ENCODE measurements at regions not wholly inside any gene's neighbourhood (a gene's known extent, or its start where the extent isn't known, plus 50 kb on each side); places are given as distances from the start of the nearest gene placed in this dataset.

- H3K27ac ChIP-seq (ENCODE audit: low read depth, low read length) = peak overlapping the region; percentile 58
- peak overlapping the region; percentile 10 for H3K4me3 ChIP-seq (ENCODE audit: low read depth, low read length)
- peak in 1 of 6 donors; percentile 75 for DNase-seq (ENCODE audit: low read depth in 4 of 6, low spot score in 6 of 6)
- H3K27me3 ChIP-seq (ENCODE audit: control insufficient read depth, insufficient read depth, low read length) = peaks cover 7% of the 10 kb centered on the region
- WGBS (ENCODE audit: insufficient coverage) = 42% methylated on average over 15 of the region's 19 CpGs
- no peaks in the 10 kb centered on the region for H3K9me3 ChIP-seq (ENCODE audit: control insufficient read depth, insufficient read depth, low read length)
- no peaks in the 10 kb centered on the region for H3K36me3 ChIP-seq (ENCODE audit: control insufficient read depth, insufficient read depth, low read length)
- H3K4me1 ChIP-seq (ENCODE audit: control insufficient read depth, insufficient read depth, low read length) = peaks cover 5% of the 10 kb centered on the region
Observed at GRCh38 chr16:87074641-87075318, 242.4 kb downstream of the C16orf95 start.

GRCh38 chr16:87075319-87075860 lies 241.8 kb downstream of the C16orf95 start:
- Histone ChIP-seq H3K27ac (ENCODE audit: low read depth, low read length) (peak overlapping the region; percentile 58), H3K27me3 (ENCODE audit: control insufficient read depth, insufficient read depth, low read length) (peaks cover 3% of the 10 kb centered on the region), H3K9me3 (ENCODE audit: control insufficient read depth, insufficient read depth, low read length) (no peaks in the 10 kb centered on the region), H3K4me3 (ENCODE audit: low read depth, low read length) (no peak overlapping the region), H3K4me1 (ENCODE audit: control insufficient read depth, insufficient read depth, low read length) (peaks cover 5% of the 10 kb centered on the region), H3K36me3 (ENCODE audit: control insufficient read depth, insufficient read depth, low read length) (no peaks in the 10 kb centered on the region)
- 85% methylated on average over 9 of the region's 12 CpGs for WGBS (ENCODE audit: insufficient coverage)
- DNase-seq (ENCODE audit: low read depth in 4 of 6, low spot score in 6 of 6) = no peak

DNA sequence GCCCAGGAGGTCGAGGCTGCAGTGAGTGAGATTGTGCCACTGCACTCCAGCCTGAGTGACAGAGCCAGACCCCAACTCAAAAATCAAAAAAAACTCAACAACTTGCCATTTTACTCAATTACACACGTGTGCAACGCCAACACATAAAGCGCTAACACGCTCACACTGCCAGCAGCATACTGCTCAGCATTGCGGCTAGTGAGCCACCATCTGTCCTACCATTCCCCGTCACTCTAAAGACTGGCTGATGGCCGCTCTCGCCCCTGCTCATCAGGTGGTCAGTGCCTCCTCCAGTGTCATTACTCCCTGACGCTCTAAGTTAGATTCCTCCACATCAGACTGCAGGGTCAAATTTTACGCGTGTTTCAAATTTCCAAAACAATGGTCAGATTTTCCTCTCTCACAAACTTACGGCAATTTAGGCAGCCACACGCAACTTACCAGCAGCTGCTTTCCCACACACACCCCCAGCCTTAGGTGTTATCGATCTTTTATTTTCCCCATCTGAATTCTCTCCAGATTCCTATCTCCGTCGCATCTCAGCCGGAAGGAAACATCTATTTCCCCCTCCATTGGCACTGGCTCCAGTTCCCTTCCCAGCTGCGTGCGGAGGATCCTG lies 240.8 kb downstream of the C16orf95 start:
- Histone ChIP-seq H3K27ac (ENCODE audit: low read depth, low read length) (no peak overlapping the region), H3K36me3 (ENCODE audit: control insufficient read depth, insufficient read depth, low read length) (no peaks in the 10 kb centered on the region), H3K4me3 (ENCODE audit: low read depth, low read length) (no peak overlapping the region), H3K9me3 (ENCODE audit: control insufficient read depth, insufficient read depth, low read length) (peaks cover under 1% of the 10 kb centered on the region), H3K27me3 (ENCODE audit: control insufficient read depth, insufficient read depth, low read length) (no peaks in the 10 kb centered on the region), H3K4me1 (ENCODE audit: control insufficient read depth, insufficient read depth, low read length) (peaks cover 5% of the 10 kb centered on the region)
- DNase-seq (ENCODE audit: low read depth in 4 of 6, low spot score in 6 of 6) = no peak
- 85% methylated on average over 19 of the region's 20 CpGs for WGBS (ENCODE audit: insufficient coverage)

- Histone ChIP-seq H3K27me3 (ENCODE audit: control insufficient read depth, insufficient read depth, low read length) (no peaks in the 10 kb centered on the region), H3K27ac (ENCODE audit: low read depth, low read length) (no peak overlapping the region), H3K36me3 (ENCODE audit: control insufficient read depth, insufficient read depth, low read length) (no peaks in the 10 kb centered on the region), H3K4me3 (ENCODE audit: low read depth, low read length) (no peak overlapping the region), H3K9me3 (ENCODE audit: control insufficient read depth, insufficient read depth, low read length) (peaks cover 6% of the 10 kb centered on the region), H3K4me1 (ENCODE audit: control insufficient read depth, insufficient read depth, low read length) (peaks cover 5% of the 10 kb centered on the region)
- WGBS (ENCODE audit: insufficient coverage) = 79% methylated on average over 12 of the region's 13 CpGs
- no peak for DNase-seq (ENCODE audit: low read depth in 4 of 6, low spot score in 6 of 6)
Observed at GRCh38 chr16:87076950-87077749, 240.0 kb downstream of the C16orf95 start.

DNA sequence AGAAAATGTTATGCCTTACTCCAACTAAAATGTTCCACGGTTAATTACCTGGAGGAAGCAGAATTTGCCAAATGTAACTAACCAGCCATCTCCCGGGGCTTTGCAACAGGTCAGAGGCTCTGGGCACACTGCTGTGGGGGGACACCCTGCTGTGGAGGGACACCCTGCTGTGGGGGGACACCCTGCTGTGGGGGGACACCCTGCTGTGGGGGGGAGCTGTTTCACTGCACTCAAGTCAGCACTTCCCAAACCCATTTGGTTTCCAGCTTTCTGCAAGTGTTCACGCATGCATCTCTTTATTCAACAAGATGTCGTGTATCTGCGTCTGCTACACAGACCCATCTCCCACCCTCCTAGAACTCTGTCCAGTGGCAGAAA lies 239.5 kb downstream of the C16orf95 start:
- Histone ChIP-seq H3K4me3 (ENCODE audit: low read depth, low read length) (no peak overlapping the region), H3K27ac (ENCODE audit: low read depth, low read length) (no peak overlapping the region), H3K4me1 (ENCODE audit: control insufficient read depth, insufficient read depth, low read length) (peaks cover 5% of the 10 kb centered on the region), H3K36me3 (ENCODE audit: control insufficient read depth, insufficient read depth, low read length) (no peaks in the 10 kb centered on the region), H3K27me3 (ENCODE audit: control insufficient read depth, insufficient read depth, low read length) (no peaks in the 10 kb centered on the region), H3K9me3 (ENCODE audit: control insufficient read depth, insufficient read depth, low read length) (peaks cover 6% of the 10 kb centered on the region)
- no peak for DNase-seq (ENCODE audit: low read depth in 4 of 6, low spot score in 6 of 6)
- 93% methylated on average over 2 of the region's 5 CpGs for WGBS (ENCODE audit: insufficient coverage)

GRCh38 chr16:87080571-87081167 lies 236.5 kb downstream of the C16orf95 start:
- no peak for DNase-seq (ENCODE audit: low read depth in 4 of 6, low spot score in 6 of 6)
- WGBS (ENCODE audit: insufficient coverage) = no CpG with 5 or more reads among the region's 4 CpGs
- Histone ChIP-seq H3K4me3 (ENCODE audit: low read depth, low read length) (no peak overlapping the region), H3K4me1 (ENCODE audit: control insufficient read depth, insufficient read depth, low read length) (peaks cover 5% of the 10 kb centered on the region), H3K9me3 (ENCODE audit: control insufficient read depth, insufficient read depth, low read length) (peaks cover 6% of the 10 kb centered on the region), H3K27me3 (ENCODE audit: control insufficient read depth, insufficient read depth, low read length) (no peaks in the 10 kb centered on the region), H3K36me3 (ENCODE audit: control insufficient read depth, insufficient read depth, low read length) (no peaks in the 10 kb centered on the region), H3K27ac (ENCODE audit: low read depth, low read length) (no peak overlapping the region)

DNA sequence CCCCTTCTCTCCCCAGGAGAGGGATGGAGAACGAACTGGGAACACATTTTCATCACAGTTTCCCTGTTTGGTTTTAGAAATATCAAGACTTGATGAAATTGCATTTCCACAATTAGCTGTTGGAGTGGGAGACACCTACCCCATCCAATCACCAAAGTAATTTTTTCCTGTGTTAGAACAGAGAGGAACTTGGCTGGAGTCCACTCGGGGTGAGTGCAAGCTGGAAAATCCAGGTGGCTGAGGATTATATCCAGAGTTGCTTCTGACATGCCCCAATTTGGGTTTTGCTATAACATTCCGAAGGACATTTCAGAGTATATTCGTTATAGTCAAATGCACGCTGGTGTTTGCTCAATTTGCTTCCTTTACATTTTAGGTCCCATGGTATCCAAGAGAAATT lies 231.8 kb downstream of the C16orf95 start:
- H3K27ac ChIP-seq (ENCODE audit: low read depth, low read length) = no peak overlapping the region
- H3K36me3 ChIP-seq (ENCODE audit: control insufficient read depth, insufficient read depth, low read length) = no peaks in the 10 kb centered on the region
- WGBS (ENCODE audit: insufficient coverage) = 94% methylated on average over 4 of the region's 5 CpGs
- H3K9me3 ChIP-seq (ENCODE audit: control insufficient read depth, insufficient read depth, low read length) = peaks cover 6% of the 10 kb centered on the region
- H3K4me3 ChIP-seq (ENCODE audit: low read depth, low read length) = no peak overlapping the region
- no peak for DNase-seq (ENCODE audit: low read depth in 4 of 6, low spot score in 6 of 6)
- no peaks in the 10 kb centered on the region for H3K4me1 ChIP-seq (ENCODE audit: control insufficient read depth, insufficient read depth, low read length)
- no peaks in the 10 kb centered on the region for H3K27me3 ChIP-seq (ENCODE audit: control insufficient read depth, insufficient read depth, low read length)

- no peak for DNase-seq (ENCODE audit: low read depth in 4 of 6, low spot score in 6 of 6)
- H3K27me3 ChIP-seq (ENCODE audit: control insufficient read depth, insufficient read depth, low read length) = no peaks in the 10 kb centered on the region
- peaks cover 6% of the 10 kb centered on the region for H3K9me3 ChIP-seq (ENCODE audit: control insufficient read depth, insufficient read depth, low read length)
- no peak overlapping the region for H3K4me3 ChIP-seq (ENCODE audit: low read depth, low read length)
- H3K4me1 ChIP-seq (ENCODE audit: control insufficient read depth, insufficient read depth, low read length) = no peaks in the 10 kb centered on the region
- no peaks in the 10 kb centered on the region for H3K36me3 ChIP-seq (ENCODE audit: control insufficient read depth, insufficient read depth, low read length)
- no peak overlapping the region for H3K27ac ChIP-seq (ENCODE audit: low read depth, low read length)
- 87% methylated on average over 4 of the region's 4 CpGs for WGBS (ENCODE audit: insufficient coverage)
Observed at GRCh38 chr16:87086156-87086555, 231.0 kb downstream of the C16orf95 start.

DNA sequence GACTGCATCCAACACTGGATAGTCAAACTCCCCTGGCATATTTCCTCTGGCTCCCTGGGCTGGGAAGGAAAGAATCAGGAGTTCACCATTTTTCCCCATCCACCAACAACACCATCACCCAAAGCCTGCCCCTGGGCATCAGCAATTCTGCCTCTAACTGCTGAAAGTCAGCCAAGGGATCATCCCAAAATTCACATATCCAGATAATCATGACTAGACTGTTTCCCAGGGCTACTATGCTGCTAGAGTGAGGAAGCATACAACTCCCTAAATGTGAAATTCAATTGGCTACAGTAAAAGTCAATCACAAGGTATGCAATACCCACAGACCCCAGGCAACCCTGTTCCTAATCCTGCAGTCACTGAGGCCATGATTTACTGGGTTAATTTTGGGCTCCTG lies 230.6 kb downstream of the C16orf95 start:
- Histone ChIP-seq H3K4me1 (ENCODE audit: control insufficient read depth, insufficient read depth, low read length) (no peaks in the 10 kb centered on the region), H3K36me3 (ENCODE audit: control insufficient read depth, insufficient read depth, low read length) (no peaks in the 10 kb centered on the region), H3K27me3 (ENCODE audit: control insufficient read depth, insufficient read depth, low read length) (no peaks in the 10 kb centered on the region), H3K4me3 (ENCODE audit: low read depth, low read length) (no peak overlapping the region), H3K27ac (ENCODE audit: low read depth, low read length) (no peak overlapping the region), H3K9me3 (ENCODE audit: control insufficient read depth, insufficient read depth, low read length) (peaks cover 4% of the 10 kb centered on the region)
- peak in 1 of 6 donors; percentile 22 for DNase-seq (ENCODE audit: low read depth in 4 of 6, low spot score in 6 of 6)
